NCI-H1417 treated with DMSO at 0.1 percent for 48 hours (cell line): ENCODE measurements at regions not wholly inside any gene's neighbourhood (a gene's known extent, or its start where the extent isn't known, plus 50 kb on each side); places are given as distances from the start of the nearest gene placed in this dataset.

Experiments
- DNase-seq: peaks from one replicate; lab custom pipeline; 2025; lab: John Stamatoyannopoulos, UW

DNA sequence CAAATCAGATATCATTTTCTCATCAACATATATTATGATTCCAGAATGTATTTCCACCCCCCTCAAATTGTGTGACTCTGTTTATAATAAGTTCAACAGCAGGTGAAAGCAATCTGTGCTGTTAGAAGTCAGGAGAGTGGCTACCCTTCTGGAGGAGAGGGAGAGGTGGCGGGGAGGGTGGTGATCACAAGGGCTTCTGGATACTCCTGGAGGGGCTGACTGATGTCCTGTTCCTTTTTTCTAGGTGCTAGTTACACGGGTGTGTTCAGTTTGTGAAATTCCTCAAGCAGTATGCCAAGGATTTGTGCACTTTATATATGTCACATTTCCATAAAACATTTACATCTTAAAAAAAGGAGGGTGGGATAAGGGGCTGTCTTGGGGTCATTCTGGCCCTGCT is 119.1 kb downstream of the IRF8 start:
- no peak for DNase-seq

GRCh38 chr16:86018487-86018886 is 119.5 kb downstream of the IRF8 start:
- no peak for DNase-seq

- no peak for DNase-seq
These were observed 120.0 kb downstream of the IRF8 start for GRCh38 chr16:86018941-86019340.

GRCh38 chr16:86019446-86020047 is 120.6 kb downstream of the IRF8 start:
- no peak for DNase-seq

- no peak for DNase-seq
These were observed 122.0 kb downstream of the IRF8 start for GRCh38 chr16:86020971-86021370.

GRCh38 chr16:86022381-86022960 is 123.5 kb downstream of the IRF8 start:
- no peak for DNase-seq

- DNase-seq, result no peak
These were observed 125.2 kb downstream of the IRF8 start for GRCh38 chr16:86024210-86024609.

DNA sequence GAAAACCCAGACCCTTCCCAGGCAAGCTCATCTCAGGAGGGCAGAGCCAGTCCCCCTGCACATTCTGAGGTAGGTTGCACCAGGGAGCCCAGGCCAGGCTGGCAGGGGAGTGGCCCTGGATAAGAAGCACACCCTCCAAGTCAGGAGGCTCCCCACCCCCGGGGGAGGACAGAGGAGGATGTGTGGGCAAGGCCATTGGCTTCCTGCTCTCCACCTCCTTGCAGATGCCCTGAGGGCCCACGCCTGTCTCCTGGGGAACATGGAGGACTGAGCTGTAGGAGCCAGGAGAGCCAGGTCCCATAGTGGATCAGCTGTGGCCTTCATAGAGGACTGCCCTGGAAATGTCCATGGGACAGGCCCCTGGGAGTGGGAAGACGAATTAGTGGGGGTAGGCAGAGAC is 126.7 kb downstream of the IRF8 start:
- no peak for DNase-seq

DNA sequence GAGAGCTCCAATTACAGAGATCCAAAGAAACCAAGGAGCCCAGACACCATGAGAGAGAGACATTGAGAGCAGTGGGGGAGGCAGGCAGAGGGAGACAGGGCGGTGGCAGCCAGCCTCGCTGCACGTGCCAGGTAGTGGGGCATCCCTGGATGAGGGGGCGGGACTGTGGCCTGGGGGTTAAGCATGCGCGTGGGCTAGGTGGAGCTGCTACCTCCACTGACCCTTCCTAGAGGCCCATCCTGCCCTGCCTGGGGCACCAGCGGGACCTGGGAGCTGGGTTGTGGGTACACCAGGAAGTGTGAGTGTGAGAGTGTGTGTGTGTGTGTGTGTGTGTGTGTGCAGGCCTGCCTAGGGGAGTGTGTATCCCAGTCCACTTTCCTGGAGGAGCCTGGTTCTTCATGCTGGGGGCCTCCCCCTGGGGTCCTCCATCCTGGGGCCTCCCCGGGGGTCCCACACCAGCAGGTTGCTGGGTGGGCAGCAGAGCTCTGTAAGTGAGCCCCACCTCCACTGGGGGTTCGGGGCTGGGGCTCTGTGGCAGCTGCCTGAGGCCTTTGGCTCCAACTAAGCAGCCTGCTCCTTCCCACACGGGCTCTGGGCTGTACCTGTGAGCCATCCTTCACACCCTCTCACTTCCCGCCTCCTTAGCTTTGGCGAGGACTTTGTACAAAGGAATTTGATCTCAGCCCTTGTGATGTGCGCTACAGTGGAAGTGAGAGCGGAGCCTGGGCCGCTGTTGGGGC is 127.4 kb downstream of the IRF8 start:
- no peak for DNase-seq

GRCh38 chr16:86026916-86027315 is 128.0 kb downstream of the IRF8 start:
- no peak for DNase-seq

- DNase-seq, result no peak
These were observed 128.6 kb downstream of the IRF8 start for GRCh38 chr16:86027373-86028126.

DNA sequence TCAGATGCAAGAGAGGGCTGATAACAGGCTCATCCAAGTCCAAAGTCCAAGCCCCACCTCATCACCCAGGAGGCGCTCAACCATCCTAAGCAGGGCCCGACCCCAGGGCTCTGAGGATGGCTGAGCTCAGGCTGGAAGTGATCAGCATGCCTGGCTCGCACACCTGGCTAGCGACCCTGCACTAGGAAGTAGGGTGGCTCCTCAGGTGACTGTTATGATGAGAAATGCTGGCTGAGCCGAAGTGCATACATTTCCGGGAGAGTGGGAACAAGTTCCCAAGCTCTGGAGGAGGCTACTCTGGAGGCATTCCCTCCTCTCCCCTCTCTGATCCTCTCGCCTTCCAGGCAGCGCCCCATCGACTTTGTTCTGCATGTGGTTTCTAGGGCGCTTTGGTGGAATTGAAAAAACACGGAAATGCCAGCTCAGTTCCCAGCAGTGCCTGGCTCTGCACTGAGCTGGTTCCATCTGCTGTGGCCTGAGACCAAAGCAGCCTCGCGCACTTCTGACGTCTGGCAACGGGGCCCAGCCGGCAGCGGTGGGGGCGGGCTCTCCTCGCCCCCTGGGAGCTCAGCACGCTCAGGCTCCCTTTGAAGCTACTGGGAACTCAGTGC is 130.3 kb downstream of the IRF8 start:
- no peak for DNase-seq

GRCh38 chr16:86030116-86030515 is 131.2 kb downstream of the IRF8 start:
- no peak for DNase-seq

DNA sequence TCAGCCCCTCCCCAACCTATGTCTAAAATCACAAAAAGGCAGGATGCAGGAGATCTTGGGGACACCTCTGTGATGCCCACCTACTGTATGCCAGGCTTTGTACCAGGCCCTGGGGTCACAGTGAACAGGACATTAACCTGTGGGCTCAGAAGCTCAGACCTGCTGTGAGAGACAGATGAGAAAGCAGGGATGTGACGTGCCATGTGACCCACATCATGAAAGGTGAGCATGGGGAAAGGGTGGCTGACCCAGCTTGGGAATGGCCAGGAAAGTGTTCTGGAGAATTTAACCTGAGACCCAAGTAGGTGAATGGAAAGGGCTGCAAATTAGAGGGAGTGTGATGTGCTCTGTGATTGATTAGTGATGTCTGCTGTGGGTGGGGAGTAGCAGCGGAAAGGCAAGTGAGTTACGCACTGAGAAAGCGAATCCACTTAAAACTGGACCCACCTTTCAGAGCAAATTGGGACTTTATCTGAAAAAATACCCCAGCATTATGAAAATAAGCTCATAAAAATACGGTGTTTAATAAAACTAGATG is 132.2 kb downstream of the IRF8 start:
- no peak for DNase-seq

DNA sequence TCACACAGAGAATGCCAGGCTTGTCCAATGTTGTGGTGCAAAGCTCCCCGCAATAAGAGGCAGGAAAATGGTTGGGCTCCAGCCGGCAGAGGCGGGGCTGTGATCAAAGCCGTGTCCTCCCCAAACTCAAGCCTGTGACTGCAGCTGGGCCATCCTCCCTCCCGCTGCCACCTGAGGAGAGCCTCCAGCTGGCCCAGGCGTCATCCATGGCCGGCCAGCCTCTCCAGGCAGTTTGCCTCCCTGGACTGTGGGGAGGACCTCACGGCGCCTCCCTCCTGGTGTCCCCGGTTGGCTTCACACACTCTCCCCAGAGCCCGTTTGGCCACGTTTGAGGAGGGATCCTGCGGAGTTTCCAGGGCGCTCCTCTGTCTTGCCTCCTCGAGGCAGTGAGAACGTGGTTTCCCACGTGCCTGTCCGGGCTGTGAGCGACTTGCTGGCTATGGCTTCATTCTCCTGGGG is 134.1 kb downstream of the IRF8 start:
- no peak for DNase-seq

DNA sequence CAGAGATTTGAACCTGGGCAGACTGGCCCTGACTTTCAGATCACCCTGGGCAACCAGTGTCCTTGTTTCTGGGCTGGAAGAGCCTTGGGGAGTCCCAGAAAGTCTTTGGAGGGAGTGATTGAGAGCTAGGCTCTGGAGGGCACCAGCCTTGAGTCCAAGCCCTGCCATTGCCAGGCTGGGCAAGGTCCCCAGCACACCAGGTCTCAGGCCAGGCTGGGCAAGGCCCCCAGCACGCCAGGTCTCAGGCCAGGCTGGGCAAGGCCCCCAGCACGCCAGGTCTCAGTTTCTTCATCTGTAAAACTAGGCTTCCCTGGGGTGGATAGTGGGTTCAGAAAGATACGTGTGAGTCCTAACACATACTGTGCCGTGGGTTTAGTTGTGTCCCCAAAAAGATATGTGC is 135.0 kb downstream of the IRF8 start:
- DNase-seq, result no peak

DNA sequence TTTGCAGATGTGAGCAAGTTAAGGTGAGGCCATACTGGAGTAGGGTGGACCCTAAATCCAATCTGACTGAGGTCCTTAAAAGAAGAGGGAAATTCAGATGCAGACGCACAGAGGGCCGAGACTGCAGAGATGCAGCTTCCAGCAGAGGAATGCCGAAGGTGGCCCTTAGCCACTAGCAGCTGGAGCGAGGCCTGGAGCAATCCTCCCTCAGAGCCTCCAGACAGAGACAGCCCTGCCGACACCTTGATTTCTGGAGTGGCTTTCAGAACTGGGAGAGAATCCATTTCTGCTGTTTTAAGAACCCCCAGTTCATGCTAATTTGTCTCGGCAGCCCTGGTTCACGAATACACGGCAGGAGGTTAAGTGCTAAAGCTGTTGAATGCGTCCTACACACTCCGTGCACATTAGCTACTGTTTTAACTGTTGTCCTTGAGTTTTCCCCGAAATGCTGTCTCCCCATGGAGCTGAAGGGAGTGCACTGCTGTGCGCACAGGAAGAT is 135.5 kb downstream of the IRF8 start:
- no peak for DNase-seq

- DNase-seq, result no peak
These were observed 136.9 kb downstream of the IRF8 start for GRCh38 chr16:86035906-86036305.

- DNase-seq, result no peak
These were observed 139.3 kb downstream of the IRF8 start for GRCh38 chr16:86037999-86038925.

DNA sequence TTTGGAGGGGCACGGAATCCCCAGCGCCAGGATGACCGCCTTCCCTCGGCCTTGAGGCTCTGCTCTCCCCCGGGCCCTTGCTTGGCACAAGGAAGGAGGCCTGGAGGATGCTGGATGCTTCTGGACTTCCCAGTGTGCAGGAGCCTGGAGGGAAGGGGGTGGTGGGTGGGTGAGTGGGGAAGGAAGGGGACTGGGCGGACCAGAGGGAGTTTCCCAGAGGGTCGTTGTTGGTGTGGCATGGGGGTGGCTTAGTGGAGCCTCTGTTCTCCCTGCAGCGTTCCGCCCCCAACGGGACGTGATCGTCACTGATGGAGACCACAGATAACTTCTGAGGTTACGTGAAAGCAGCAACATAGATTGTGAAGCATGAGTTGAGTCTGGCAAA is 140.0 kb downstream of the IRF8 start:
- no peak for DNase-seq

GRCh38 chr16:86039606-86040005 is 140.6 kb downstream of the IRF8 start:
- no peak for DNase-seq
